ENCODE measurements at regions not wholly inside any gene's neighbourhood (a gene's known extent, or its start where the extent isn't known, plus 50 kb on each side); places are given as distances from the start of the nearest gene placed in this dataset.
"Not testable (repeated sequence)": the region's sequence is repeated elsewhere in the genome, so short reads cannot be mapped to it uniquely, and the experiment has no call there.

DNA sequence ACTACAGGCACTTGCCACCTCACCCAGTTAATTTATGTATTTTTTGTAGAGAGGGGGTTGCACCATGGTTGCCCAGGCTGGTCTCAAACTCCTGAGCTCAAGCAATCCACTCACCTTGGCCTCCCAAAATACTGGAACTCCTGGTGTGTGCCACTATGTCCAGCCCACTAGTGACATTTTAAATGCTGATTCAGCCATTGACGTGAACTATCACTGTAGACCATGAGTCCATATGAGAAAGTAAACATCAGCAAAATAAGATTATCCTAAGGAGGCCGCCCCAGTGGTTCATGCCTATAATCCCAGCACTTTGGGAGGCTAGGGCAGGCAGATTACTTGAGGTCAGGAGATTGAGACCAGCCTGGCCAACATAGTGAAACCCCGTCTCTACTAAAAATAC is 488.1 kb upstream of the EDIL3 start:
- TF ChIP-seq, protein P1, sequence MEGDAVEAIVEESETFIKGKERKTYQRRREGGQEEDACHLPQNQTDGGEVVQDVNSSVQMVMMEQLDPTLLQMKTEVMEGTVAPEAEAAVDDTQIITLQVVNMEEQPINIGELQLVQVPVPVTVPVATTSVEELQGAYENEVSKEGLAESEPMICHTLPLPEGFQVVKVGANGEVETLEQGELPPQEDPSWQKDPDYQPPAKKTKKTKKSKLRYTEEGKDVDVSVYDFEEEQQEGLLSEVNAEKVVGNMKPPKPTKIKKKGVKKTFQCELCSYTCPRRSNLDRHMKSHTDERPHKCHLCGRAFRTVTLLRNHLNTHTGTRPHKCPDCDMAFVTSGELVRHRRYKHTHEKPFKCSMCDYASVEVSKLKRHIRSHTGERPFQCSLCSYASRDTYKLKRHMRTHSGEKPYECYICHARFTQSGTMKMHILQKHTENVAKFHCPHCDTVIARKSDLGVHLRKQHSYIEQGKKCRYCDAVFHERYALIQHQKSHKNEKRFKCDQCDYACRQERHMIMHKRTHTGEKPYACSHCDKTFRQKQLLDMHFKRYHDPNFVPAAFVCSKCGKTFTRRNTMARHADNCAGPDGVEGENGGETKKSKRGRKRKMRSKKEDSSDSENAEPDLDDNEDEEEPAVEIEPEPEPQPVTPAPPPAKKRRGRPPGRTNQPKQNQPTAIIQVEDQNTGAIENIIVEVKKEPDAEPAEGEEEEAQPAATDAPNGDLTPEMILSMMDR (IDR thresholded peaks at IDR 0.05; ENCODE audit: low read length), result no peak
- TF ChIP-seq EZH2 (optimal IDR thresholded peaks at IDR 0.05; ENCODE audit: low read depth, low read length) (no peak), EZH2phosphoT487 (IDR thresholded peaks at IDR 0.05; ENCODE audit: low read length) (no peak)
- no peaks in the 10 kb centered on the region for H3F3A ChIP-seq (ENCODE audit: insufficient read depth, low read length)
- no peak overlapping the region for H3K9ac ChIP-seq (ENCODE audit: low read length)
- no peaks in the 10 kb centered on the region for H3K79me2 ChIP-seq (ENCODE audit: low read length)
- no peaks in the 10 kb centered on the region for H3K36me3 ChIP-seq (replicated peaks; ENCODE audit: insufficient read depth, low read length)
- H2AFZ ChIP-seq (ENCODE audit: low read length), result no peak overlapping the region
- no peaks in the 10 kb centered on the region for H3K9me2 ChIP-seq (replicated peaks; ENCODE audit: insufficient read depth, low read length)
- H3K27ac ChIP-seq (ENCODE audit: low read length), result no peak overlapping the region
- no peaks in the 10 kb centered on the region for H3K27me3 ChIP-seq (replicated peaks; ENCODE audit: insufficient read depth, low read length)
- no peaks in the 10 kb centered on the region for H3K4me1 ChIP-seq (ENCODE audit: low read length)
- H3K4me3 ChIP-seq (ENCODE audit: low read length), result no peak overlapping the region
- no peaks in the 10 kb centered on the region for H4K20me1 ChIP-seq (ENCODE audit: insufficient read depth, low read length)
- DNase-seq, result no peak
- no peaks in the 10 kb centered on the region for H3K9me3 ChIP-seq (replicated peaks; ENCODE audit: insufficient read depth, low read length)
- H3K4me2 ChIP-seq (ENCODE audit: low read depth, low read length), result no peak overlapping the region

DNA sequence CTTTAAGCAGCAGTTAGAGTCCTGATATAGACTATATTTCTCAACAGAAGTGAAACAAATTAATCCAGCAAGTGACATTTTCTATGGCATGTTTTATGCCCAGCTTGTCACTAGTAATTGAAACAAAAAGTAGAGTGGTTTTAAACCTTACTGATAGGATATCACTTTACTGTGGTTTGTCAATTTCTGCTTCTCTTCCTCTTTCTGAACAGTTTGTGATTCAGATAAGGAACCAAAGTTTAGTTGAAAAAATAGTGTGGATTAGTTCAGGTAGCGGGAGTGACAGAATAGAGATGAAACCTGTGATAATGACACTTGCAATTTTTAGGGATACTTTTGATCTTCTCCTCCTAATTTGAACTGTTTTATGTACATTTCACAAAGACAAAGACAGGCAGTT is 485.7 kb upstream of the EDIL3 start:
- Histone ChIP-seq H3K36me3 (replicated peaks; ENCODE audit: insufficient read depth, low read length) (no peaks in the 10 kb centered on the region), H4K20me1 (ENCODE audit: insufficient read depth, low read length) (no peaks in the 10 kb centered on the region), H3K9me2 (replicated peaks; ENCODE audit: insufficient read depth, low read length) (no peaks in the 10 kb centered on the region), H3K79me2 (ENCODE audit: low read length) (no peaks in the 10 kb centered on the region), H3K4me2 (ENCODE audit: low read depth, low read length) (no peak overlapping the region), H3K9me3 (replicated peaks; ENCODE audit: insufficient read depth, low read length) (no peaks in the 10 kb centered on the region), H3K9ac (ENCODE audit: low read length) (no peak overlapping the region), H3K27ac (ENCODE audit: low read length) (no peak overlapping the region), H3K27me3 (replicated peaks; ENCODE audit: insufficient read depth, low read length) (no peaks in the 10 kb centered on the region), H2AFZ (ENCODE audit: low read length) (no peak overlapping the region), H3F3A (ENCODE audit: insufficient read depth, low read length) (no peaks in the 10 kb centered on the region), H3K4me1 (ENCODE audit: low read length) (no peaks in the 10 kb centered on the region), H3K4me3 (ENCODE audit: low read length) (no peak overlapping the region)
- DNase-seq, result peak; percentile 14
- TF ChIP-seq, protein P1 (IDR thresholded peaks at IDR 0.05; ENCODE audit: low read length), result no peak
- no peak for TF ChIP-seq EZH2 (optimal IDR thresholded peaks at IDR 0.05; ENCODE audit: low read depth, low read length)
- no peak for TF ChIP-seq EZH2phosphoT487 (IDR thresholded peaks at IDR 0.05; ENCODE audit: low read length)

DNA sequence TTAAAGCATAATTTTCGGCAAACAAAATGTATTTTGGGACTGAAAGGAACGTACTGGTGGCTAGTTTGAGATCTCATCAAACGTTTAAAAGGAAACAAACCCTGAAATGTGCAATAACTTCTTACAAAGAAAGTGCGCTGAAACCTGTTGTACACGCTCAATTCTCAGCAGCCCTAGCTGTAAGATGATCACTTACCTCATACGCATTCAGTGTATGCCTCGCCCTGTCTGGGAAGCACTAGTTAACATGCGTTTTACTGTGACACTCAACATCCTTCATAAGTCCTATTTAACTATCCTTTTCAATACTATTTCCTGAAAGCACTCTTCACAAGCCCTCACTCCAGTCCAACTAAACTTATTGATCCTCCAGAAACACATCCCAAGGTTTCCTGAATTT is 485.0 kb upstream of the EDIL3 start:
- no peak overlapping the region for H3K27ac ChIP-seq (ENCODE audit: low read length)
- no peak overlapping the region for H3K4me2 ChIP-seq (ENCODE audit: low read depth, low read length)
- TF ChIP-seq, protein P1 (IDR thresholded peaks at IDR 0.05; ENCODE audit: low read length), result no peak
- no peak for TF ChIP-seq EZH2phosphoT487 (IDR thresholded peaks at IDR 0.05; ENCODE audit: low read length)
- H3K36me3 ChIP-seq (replicated peaks; ENCODE audit: insufficient read depth, low read length), result no peaks in the 10 kb centered on the region
- H3K9ac ChIP-seq (ENCODE audit: low read length), result no peak overlapping the region
- no peak for DNase-seq
- no peaks in the 10 kb centered on the region for H3K27me3 ChIP-seq (replicated peaks; ENCODE audit: insufficient read depth, low read length)
- no peaks in the 10 kb centered on the region for H3K9me3 ChIP-seq (replicated peaks; ENCODE audit: insufficient read depth, low read length)
- no peaks in the 10 kb centered on the region for H3F3A ChIP-seq (ENCODE audit: insufficient read depth, low read length)
- no peak overlapping the region for H3K4me3 ChIP-seq (ENCODE audit: low read length)
- H3K4me1 ChIP-seq (ENCODE audit: low read length), result no peaks in the 10 kb centered on the region
- no peaks in the 10 kb centered on the region for H3K79me2 ChIP-seq (ENCODE audit: low read length)
- H3K9me2 ChIP-seq (replicated peaks; ENCODE audit: insufficient read depth, low read length), result no peaks in the 10 kb centered on the region
- H4K20me1 ChIP-seq (ENCODE audit: insufficient read depth, low read length), result no peaks in the 10 kb centered on the region
- H2AFZ ChIP-seq (ENCODE audit: low read length), result no peak overlapping the region

DNA sequence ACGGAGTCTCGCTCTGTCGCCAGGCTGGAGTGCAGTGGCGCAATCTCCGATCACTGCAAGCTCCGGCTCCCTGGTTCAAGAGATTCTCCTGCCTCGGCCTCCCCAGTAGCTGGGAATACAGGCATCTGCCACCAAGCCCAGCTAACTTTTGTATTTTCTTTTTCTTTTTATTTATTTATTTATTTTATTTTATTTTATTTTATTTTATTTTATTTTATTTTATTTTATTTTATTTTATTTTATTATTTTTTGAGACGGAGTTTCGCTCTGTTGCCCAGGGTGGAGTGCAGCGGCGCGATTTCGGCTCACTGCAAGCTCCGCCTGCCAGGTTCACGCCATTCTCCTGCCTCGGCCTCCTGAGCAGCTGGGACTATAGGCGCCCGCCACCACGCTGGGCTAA is 479.3 kb upstream of the EDIL3 start:
- not testable (repeated sequence) for H3K9ac ChIP-seq (ENCODE audit: low read length); H3F3A ChIP-seq (ENCODE audit: insufficient read depth, low read length); H3K4me2 ChIP-seq (ENCODE audit: low read depth, low read length); H4K20me1 ChIP-seq (ENCODE audit: insufficient read depth, low read length); H3K9me2 ChIP-seq (replicated peaks; ENCODE audit: insufficient read depth, low read length); H3K79me2 ChIP-seq (ENCODE audit: low read length); H3K4me3 ChIP-seq (ENCODE audit: low read length); H3K9me3 ChIP-seq (replicated peaks; ENCODE audit: insufficient read depth, low read length); H3K36me3 ChIP-seq (replicated peaks; ENCODE audit: insufficient read depth, low read length); H3K27me3 ChIP-seq (replicated peaks; ENCODE audit: insufficient read depth, low read length); DNase-seq; H3K4me1 ChIP-seq (ENCODE audit: low read length); H2AFZ ChIP-seq (ENCODE audit: low read length); H3K27ac ChIP-seq (ENCODE audit: low read length)
